ENCODE measurements at regions not wholly inside any gene's neighbourhood (a gene's known extent, or its start where the extent isn't known, plus 50 kb on each side); places are given as distances from the start of the nearest gene placed in this dataset.

GRCh38 chr1:234942879-234943506, 185.6 kb downstream of the TOMM20 start:
- no peaks in the 10 kb centered on the region for H3K4me1 ChIP-seq
- WGBS, 2 donors (ENCODE audit: low coverage in 1 of 2), result 85 to 96% methylated on average over 4 to 5 of the region's 5 CpGs
- H3K27ac ChIP-seq, result no peak overlapping the region
- H3K27me3 ChIP-seq, result no peaks in the 10 kb centered on the region
- intact Hi-C loops (cut with DNase I; ENCODE audit: low total_unique reads), result no loop called here
- no peaks in the 10 kb centered on the region for H3K9me3 ChIP-seq
- no peak overlapping the region for H3K4me3 ChIP-seq
- no peak for DNase-seq
- TF ChIP-seq CTCF (IDR thresholded peaks at IDR 0.05), result no peak
- in situ Hi-C loops (cut with MboI; ENCODE audit: low pct_ligation_motif_present in 1 of 4, low pct_unique_long_range_greater_than_20kb in 1 of 4, low sequenced_read_pairs in 3 of 4), result no loop called here
- no peaks in the 10 kb centered on the region for H3K36me3 ChIP-seq

- H3K4me1 ChIP-seq, result no peaks in the 10 kb centered on the region
- in situ Hi-C loops (cut with MboI; ENCODE audit: low pct_ligation_motif_present in 1 of 4, low pct_unique_long_range_greater_than_20kb in 1 of 4, low sequenced_read_pairs in 3 of 4), result no loop called here
- H3K4me3 ChIP-seq, result no peak overlapping the region
- 87% methylated on average over 4 of the region's 4 CpGs; no CpG with 5 or more reads in 1 of the 2 donors for WGBS, 2 donors (ENCODE audit: low coverage in 1 of 2)
- no peaks in the 10 kb centered on the region for H3K36me3 ChIP-seq
- TF ChIP-seq CTCF (IDR thresholded peaks at IDR 0.05) (no peak), POLR2AphosphoS5 (IDR thresholded peaks at IDR 0.05) (no peak), EP300 (IDR thresholded peaks at IDR 0.05; ENCODE audit: low read depth) (no peak), POLR2A (IDR thresholded peaks at IDR 0.05) (no peak)
- no peak for DNase-seq
- H3K27ac ChIP-seq, result no peak overlapping the region
- intact Hi-C loops (cut with DNase I; ENCODE audit: low total_unique reads), result no loop called here
- no peaks in the 10 kb centered on the region for H3K9me3 ChIP-seq
- no peaks in the 10 kb centered on the region for H3K27me3 ChIP-seq
Measured at GRCh38 chr1:234942012-234942332, 186.7 kb downstream of the TOMM20 start.

GRCh38 chr1:234941321-234942011, 187.2 kb downstream of the TOMM20 start:
- H3K9me3 ChIP-seq, result no peaks in the 10 kb centered on the region
- no peaks in the 10 kb centered on the region for H3K36me3 ChIP-seq
- H3K27me3 ChIP-seq, result no peaks in the 10 kb centered on the region
- TF ChIP-seq CTCF (IDR thresholded peaks at IDR 0.05) (no peak), POLR2AphosphoS5 (IDR thresholded peaks at IDR 0.05) (no peak), EP300 (IDR thresholded peaks at IDR 0.05; ENCODE audit: low read depth) (no peak), POLR2A (IDR thresholded peaks at IDR 0.05) (no peak)
- in situ Hi-C loops (cut with MboI; ENCODE audit: low pct_ligation_motif_present in 1 of 4, low pct_unique_long_range_greater_than_20kb in 1 of 4, low sequenced_read_pairs in 3 of 4) (no loop called here), intact Hi-C loops (cut with DNase I; ENCODE audit: low total_unique reads) (no loop called here)
- no peak overlapping the region for H3K27ac ChIP-seq
- no peak for DNase-seq
- no peaks in the 10 kb centered on the region for H3K4me1 ChIP-seq
- 79 to 87% methylated on average over 3 of the region's 3 CpGs for WGBS, 2 donors (ENCODE audit: low coverage in 1 of 2)
- no peak overlapping the region for H3K4me3 ChIP-seq

- DNase-seq, result no peak
Measured at GRCh38 chr1:234940841-234941240, 187.8 kb downstream of the TOMM20 start.

More at GRCh38 chr1:234940841-234941240, 187.8 kb downstream of the TOMM20 start:
- in situ Hi-C loops (cut with MboI; ENCODE audit: low pct_ligation_motif_present in 1 of 4, low pct_unique_long_range_greater_than_20kb in 1 of 4, low sequenced_read_pairs in 3 of 4) (no loop called here), intact Hi-C loops (cut with DNase I; ENCODE audit: low total_unique reads) (no loop called here)
- Histone ChIP-seq H3K36me3 (no peaks in the 10 kb centered on the region), H3K4me3 (no peak overlapping the region), H3K27me3 (no peaks in the 10 kb centered on the region), H3K9me3 (no peaks in the 10 kb centered on the region), H3K27ac (no peak overlapping the region), H3K4me1 (no peaks in the 10 kb centered on the region)
- 94 to 100% methylated on average over 4 to 7 of the region's 7 CpGs for WGBS, 2 donors (ENCODE audit: low coverage in 1 of 2)
- TF ChIP-seq POLR2A (IDR thresholded peaks at IDR 0.05) (no peak), CTCF (IDR thresholded peaks at IDR 0.05) (no peak), POLR2AphosphoS5 (IDR thresholded peaks at IDR 0.05) (no peak), EP300 (IDR thresholded peaks at IDR 0.05; ENCODE audit: low read depth) (no peak)

All from transverse colon (tissue), 4 donors.